Bronchial epithelial cell (primary cell): ENCODE measurements at regions not wholly inside any gene's neighbourhood (a gene's known extent, or its start where the extent isn't known, plus 50 kb on each side); places are given as distances from the start of the nearest gene placed in this dataset.
"Not testable (repeated sequence)": the region's sequence is repeated elsewhere in the genome, so short reads cannot be mapped to it uniquely, and the experiment has no call there.

Source experiments
- DNase-seq: peaks from one replicate; pipeline ENCODE4 v3.0.0-alpha.2; 2010; ENCODE audit warnings: low read depth
- FAIRE-seq: peaks from 2 replicates; lab custom pipeline; 2011; peaks lifted over from hg19 to GRCh38; lab: Jason Lieb, UNC
- H3K27me3 ChIP-seq: 2 replicates; pipeline ENCODE4 v1.5.1; 2011; ENCODE audit warnings: low read length; ENCODE audit not compliant: control insufficient read depth, insufficient read depth
- H3K36me3 ChIP-seq: 2 replicates; pipeline ENCODE4 v1.5.1; 2011; ENCODE audit warnings: low read length; ENCODE audit not compliant: control insufficient read depth, insufficient read depth
- H3K4me3 ChIP-seq: 2 replicates; pipeline ENCODE4 v1.5.1; 2011; ENCODE audit warnings: mild to moderate bottlenecking, low read depth, low read length, control low read depth
- TF ChIP-seq, protein P1 (sequence below): IDR thresholded peaks from 2 replicates; pipeline ENCODE4 v1.5.1; 2011; ENCODE audit warnings: mild to moderate bottlenecking, moderate library complexity, low read length, control low read depth, inconsistent platforms; ENCODE audit not compliant: insufficient read depth, severe bottlenecking

DNA sequence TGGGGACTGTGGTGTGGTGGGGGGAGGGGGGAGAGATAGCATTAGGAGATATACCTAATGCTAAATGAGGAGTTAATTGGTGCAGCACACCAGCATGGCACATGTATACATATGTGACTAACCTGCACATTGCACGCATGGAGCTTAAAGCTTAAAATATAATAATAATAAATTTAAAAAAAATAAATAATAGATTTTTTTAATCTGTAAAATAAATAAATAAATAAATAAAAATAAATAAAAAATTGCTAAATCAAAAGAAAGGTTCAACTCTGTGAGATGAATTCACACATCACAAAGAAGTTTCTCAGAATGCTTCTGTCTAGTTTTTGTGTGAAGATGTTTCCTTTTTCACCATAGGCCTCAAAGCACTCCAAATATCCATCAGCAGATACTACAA lies 1793.7 kb downstream of the UQCRFS1 start:
- H3K36me3 ChIP-seq, FAIRE-seq, H3K27me3 ChIP-seq, H3K4me3 ChIP-seq, DNase-seq: not testable (repeated sequence)

DNA sequence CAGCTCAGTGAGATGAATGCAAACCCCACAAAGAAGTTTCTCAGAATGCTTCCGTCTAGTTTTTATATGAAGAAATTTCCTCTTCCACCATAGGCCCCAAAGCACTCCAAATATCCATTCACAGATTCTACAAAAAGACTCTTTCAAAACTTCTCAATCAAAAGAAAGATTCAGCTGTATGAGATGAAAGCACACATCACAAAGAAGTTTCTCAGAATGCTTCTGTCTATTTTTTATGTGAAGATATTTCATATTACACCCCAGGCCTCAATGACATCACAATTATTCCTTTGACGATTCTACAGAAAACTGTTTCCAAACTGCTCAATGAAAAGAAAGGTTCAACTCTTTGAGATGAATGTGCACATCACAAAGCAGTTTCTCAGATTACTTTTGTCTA lies 1819.4 kb downstream of the UQCRFS1 start:
- TF ChIP-seq, protein P1, sequence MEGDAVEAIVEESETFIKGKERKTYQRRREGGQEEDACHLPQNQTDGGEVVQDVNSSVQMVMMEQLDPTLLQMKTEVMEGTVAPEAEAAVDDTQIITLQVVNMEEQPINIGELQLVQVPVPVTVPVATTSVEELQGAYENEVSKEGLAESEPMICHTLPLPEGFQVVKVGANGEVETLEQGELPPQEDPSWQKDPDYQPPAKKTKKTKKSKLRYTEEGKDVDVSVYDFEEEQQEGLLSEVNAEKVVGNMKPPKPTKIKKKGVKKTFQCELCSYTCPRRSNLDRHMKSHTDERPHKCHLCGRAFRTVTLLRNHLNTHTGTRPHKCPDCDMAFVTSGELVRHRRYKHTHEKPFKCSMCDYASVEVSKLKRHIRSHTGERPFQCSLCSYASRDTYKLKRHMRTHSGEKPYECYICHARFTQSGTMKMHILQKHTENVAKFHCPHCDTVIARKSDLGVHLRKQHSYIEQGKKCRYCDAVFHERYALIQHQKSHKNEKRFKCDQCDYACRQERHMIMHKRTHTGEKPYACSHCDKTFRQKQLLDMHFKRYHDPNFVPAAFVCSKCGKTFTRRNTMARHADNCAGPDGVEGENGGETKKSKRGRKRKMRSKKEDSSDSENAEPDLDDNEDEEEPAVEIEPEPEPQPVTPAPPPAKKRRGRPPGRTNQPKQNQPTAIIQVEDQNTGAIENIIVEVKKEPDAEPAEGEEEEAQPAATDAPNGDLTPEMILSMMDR, result no peak
- FAIRE-seq (no peak), DNase-seq (no peak)

DNA sequence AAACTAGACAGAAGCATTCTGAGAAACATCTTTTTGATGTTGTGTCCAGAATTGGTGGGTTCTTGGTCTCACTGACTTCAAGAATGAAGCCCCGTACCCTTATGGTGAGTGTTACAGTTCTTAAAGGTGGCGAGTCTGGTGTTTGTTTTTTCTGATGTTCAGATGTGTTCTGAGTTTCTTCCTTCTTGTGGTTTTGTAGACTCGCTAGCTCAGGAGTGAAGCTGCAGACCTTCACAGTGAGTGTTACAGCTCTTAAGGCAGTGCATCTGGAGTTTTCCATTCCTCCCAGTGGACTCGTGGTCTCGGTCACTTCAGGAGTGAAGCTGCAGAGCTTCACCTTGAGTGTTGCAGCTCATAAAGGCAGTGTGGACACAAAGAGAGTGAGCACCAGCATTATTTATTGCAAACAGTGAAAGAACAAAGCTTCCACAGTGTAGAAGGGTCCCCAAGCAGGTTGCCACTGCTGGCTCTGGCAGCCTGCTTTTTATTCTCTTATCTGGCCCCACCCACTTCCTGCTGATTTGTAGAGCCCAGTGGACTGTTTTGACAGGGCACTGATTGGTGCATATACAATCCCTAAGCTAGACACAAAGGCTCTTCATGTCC lies 1820.8 kb downstream of the UQCRFS1 start:
- TF ChIP-seq, protein P1, result no peak
- H3K27me3 ChIP-seq, result no peaks in the 10 kb centered on the region
- DNase-seq (no peak), FAIRE-seq (peak; percentile 99)
- H3K36me3 ChIP-seq, result no peaks in the 10 kb centered on the region
- H3K4me3 ChIP-seq, result no peak overlapping the region

More for the DNA sequence above, 1819.4 kb downstream of the UQCRFS1 start:
- Histone ChIP-seq H3K27me3 (no peaks in the 10 kb centered on the region), H3K4me3 (no peak overlapping the region), H3K36me3 (no peaks in the 10 kb centered on the region)

DNA sequence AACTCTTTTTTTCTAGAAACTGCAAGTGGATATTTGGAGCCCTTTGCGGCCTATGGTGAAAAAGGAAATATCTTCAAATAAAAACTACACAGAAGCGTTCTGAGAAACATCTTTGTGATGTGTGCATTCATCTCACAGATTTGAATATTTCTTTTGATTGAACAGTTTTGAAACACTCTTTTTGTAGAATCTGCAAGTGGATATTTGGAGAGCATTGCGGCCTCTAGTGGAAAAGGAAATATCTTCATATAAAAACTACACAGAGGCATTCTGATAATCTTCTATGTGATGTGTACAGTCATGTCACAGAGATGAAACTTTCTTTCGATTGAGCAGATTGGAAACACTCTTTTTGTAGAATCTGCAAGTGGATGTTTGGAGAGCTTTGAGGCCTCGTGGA lies 1833.6 kb downstream of the UQCRFS1 start:
- not testable (repeated sequence) for H3K36me3 ChIP-seq, DNase-seq, FAIRE-seq, H3K27me3 ChIP-seq, H3K4me3 ChIP-seq

DNA sequence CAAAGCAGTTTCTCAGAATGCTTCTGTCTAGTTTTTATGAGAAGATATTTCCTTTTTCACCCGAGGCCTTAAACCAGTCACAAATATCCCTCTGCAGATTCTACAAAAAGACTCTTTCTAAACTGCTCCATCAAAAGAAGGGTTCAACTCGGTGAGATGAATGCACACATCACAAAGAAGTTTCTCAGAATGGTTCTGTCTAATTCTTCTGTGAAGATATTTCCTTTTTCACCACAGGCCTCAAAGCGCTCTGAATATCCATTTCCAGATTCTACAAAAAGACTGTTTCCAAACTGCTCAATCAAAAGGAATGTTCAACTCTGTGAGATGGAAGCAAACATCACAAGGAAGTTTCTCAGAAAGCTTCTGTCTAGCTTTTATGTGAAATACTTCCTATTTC lies 1843.3 kb downstream of the UQCRFS1 start:
- H3K36me3 ChIP-seq, H3K4me3 ChIP-seq, H3K27me3 ChIP-seq, FAIRE-seq, DNase-seq: not testable (repeated sequence)

DNA sequence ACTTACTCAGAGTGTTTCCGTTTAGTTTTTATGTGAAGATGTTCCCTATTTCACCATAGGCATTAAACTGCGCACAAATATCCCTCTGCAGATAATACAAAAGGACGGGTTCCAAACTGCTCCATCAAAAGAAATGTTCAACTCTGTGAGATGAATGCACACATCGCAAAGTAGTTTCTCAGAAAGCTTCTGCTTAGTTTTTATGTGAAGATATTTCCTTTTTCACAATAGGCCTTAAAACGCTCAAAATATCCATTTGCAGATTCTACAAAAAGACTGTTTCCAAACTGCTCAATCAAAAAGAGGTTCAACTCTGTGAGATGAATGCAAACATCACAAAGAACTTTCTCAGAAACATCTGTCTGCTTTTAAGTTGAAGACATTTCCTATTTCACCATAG lies 1850.5 kb downstream of the UQCRFS1 start:
- FAIRE-seq, H3K27me3 ChIP-seq, H3K4me3 ChIP-seq, H3K36me3 ChIP-seq, DNase-seq: not testable (repeated sequence)

DNA sequence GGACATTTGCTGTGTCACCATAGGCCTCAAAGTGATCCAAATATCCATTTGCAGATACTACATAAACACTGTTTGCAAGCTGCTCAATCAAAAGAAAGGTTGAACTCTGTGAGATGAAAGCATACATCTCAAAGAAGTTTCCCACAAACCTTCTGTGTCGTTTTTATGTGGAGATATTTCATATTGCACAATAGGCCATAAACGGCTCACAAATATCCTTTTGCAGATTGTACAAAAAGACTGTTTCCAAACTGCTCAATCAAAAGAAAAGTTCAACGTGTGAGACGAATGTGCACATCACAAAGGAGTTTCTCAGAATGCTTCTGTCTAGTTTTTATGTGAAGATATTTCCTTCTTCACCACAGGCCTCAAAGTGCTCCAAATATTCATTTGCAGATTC lies 1857.4 kb downstream of the UQCRFS1 start:
- DNase-seq, FAIRE-seq, H3K36me3 ChIP-seq: not testable (repeated sequence)

More for the DNA sequence above, 1857.4 kb downstream of the UQCRFS1 start:
- not testable (repeated sequence) for H3K4me3 ChIP-seq, H3K27me3 ChIP-seq
